Urinary bladder (tissue), 3 donors: ENCODE measurements at regions not wholly inside any gene's neighbourhood (a gene's known extent, or its start where the extent isn't known, plus 50 kb on each side); places are given as distances from the start of the nearest gene placed in this dataset.
A peak's percentile ranks its signal among the peaks of the same experiment; 100 is the strongest.

Source experiments
- DNase-seq: peaks from one replicate; pipeline ENCODE4 v3.0.0-alpha.2; 2015; ENCODE audit errors: extremely low spot score
- H3K27ac ChIP-seq: one replicate; pipeline ENCODE4 v1.5.1; 2013; ENCODE audit warnings: low read depth, mild to moderate bottlenecking, moderate library complexity
- H3K36me3 ChIP-seq: one replicate; pipeline ENCODE4 v1.6.1; 2013; ENCODE audit warnings: mild to moderate bottlenecking, moderate library complexity; ENCODE audit not compliant: insufficient read depth
- H3K4me1 ChIP-seq: one replicate; pipeline ENCODE4 v1.6.1; 2013; ENCODE audit warnings: mild to moderate bottlenecking, moderate library complexity; ENCODE audit not compliant: insufficient read depth
- H3K4me3 ChIP-seq: one replicate; pipeline ENCODE4 v1.5.1; 2013; ENCODE audit warnings: low read depth, low read length
- WGBS: extraction: QIAGEN DNeasy Blood & Tissue Kit; methylation state at CpG from one replicate; pipeline ENCODE4 v1.1.7; 2013; 5-methylcytosine and 5-hydroxymethylcytosine counted together
- donor health status: healthy with polysubstance abuse.
- donor health status: healthy.

DNA sequence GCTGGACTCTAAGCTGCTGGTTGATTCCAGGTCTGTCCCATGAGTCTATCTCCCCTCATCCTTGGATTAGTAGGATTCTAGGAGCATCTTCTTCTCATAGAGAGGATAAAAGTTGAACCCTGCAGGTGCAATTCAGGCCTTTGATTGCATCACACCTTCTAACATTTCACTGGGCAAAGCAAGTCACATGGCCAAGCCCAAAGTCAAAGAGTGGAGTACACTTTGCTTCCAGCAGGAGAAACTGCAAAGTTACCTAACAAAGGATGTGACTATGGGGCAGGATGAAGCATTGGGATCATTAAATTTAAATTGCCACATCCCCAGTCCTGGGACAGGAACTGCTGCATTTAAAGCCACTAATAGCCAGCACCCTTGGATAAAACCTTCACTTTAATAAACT is 51.0 kb upstream of the EGFLAM start:
- DNase-seq, result no peak
- H3K27ac ChIP-seq, result no peak overlapping the region
- H3K4me1 ChIP-seq, result no peaks in the 10 kb centered on the region
- H3K36me3 ChIP-seq, result no peaks in the 10 kb centered on the region
- no peak overlapping the region for H3K4me3 ChIP-seq

DNA sequence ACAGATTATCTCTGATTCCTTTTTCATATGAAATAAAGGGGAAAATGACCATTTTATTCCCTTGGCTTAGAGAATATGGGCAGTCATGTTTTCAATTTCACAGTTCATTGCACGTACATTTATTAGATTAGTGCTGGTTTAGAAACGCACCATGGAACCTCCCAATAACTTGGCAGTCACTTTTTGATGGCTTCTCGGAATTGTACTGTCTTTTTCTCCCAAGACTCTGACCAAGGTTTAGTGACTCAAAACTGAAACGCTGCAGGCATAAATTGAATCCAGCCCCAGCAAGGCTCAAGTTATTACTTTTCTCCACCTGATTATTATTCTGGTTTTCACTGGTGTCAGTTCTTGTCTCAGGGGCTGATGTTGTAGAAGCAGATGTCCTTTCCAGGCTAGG is 55.6 kb upstream of the EGFLAM start:
- WGBS, result 64% methylated on average over 4 of the region's 4 CpGs
- no peaks in the 10 kb centered on the region for H3K36me3 ChIP-seq
- H3K4me1 ChIP-seq, result no peaks in the 10 kb centered on the region
- no peak overlapping the region for H3K4me3 ChIP-seq
- no peak overlapping the region for H3K27ac ChIP-seq
- no peak for DNase-seq

DNA sequence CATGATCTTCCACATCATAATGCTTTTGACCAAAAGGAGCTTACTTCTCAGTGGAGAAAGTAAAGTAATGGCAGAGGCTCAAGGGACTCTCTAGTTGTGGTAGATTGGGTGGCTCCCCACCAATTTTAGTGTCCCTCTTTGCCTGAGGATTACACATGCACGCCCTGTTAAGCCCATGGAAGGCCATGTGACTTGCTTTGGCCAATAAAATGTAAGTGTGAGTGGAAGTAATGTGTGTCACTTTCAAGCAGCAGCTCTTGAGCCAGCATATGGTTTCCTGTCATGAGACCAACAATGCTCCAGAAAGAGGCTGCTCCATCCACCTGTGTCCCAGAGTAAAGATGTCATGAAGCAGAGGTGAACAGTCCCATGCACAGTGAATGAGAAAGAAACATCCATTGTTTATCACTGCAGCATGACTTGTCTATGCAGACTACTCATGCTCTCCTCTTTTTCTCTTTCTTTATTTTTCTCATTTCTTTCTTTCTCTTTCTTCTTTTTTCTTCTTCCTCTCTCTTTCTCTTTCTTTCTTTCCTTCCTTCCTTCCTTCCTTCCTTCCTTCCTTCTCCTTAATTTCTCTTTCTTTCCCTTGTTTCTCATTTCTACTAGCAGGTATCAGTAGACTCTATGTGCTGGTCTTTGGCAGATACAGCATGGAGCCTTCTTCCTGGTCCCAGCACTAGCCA is 57.3 kb upstream of the EGFLAM start:
- Histone ChIP-seq H3K4me3 (no peak overlapping the region), H3K36me3 (no peaks in the 10 kb centered on the region), H3K4me1 (no peaks in the 10 kb centered on the region), H3K27ac (no peak overlapping the region)
- WGBS, result 61% methylated on average over 1 of the region's 1 CpG
- no peak for DNase-seq

DNA sequence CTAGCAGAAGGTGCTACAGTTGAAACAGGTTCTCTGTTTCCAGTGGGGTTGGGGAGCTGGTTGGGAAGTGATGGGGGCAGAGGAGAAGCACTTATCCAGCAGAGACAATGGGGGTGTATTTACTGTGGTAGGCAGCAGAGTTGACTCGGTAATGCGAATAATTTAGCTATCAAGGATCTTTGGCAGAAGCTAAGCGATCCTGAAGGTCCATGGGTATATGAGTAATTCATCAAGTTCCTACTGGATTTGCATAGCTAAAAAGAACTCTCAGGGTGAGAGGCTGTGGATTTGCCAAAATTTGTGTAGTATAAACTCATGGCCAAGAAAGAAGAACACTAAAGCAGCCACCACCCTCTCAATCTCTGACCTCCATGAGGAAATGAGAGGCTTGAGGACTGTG is 61.2 kb upstream of the EGFLAM start:
- no peak for DNase-seq
- Histone ChIP-seq H3K4me3 (no peak overlapping the region), H3K27ac (no peak overlapping the region), H3K36me3 (no peaks in the 10 kb centered on the region), H3K4me1 (no peaks in the 10 kb centered on the region)
- 97% methylated on average over 3 of the region's 3 CpGs for WGBS

DNA sequence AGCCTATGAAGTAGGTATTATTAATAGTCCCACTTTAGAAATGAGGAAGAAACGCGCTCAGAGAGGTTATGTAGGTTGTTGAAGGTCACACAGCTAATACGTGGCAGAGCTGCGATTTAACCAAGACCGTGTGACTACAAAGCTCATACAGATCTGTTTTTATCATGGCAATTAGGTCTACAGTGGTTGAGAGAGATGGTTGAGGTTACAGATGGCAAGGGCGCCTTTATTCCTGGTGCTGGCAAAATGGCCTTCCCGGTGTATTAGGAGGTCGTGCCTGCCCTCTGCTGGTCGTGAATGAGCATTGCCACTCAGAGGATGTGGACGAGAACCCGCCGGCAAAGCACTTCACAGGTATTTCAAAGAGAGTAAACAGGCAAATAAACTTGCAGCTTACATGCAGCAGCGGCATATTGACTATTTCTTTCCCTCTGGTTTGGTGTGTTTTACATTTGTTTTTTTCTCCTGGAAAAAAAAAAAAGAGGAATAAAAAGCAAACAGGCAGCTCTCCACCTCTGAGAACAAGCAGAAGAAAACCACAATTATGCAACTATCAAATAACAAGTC is 65.3 kb upstream of the EGFLAM start:
- Histone ChIP-seq H3K27ac (no peak overlapping the region), H3K4me3 (no peak overlapping the region), H3K36me3 (no peaks in the 10 kb centered on the region), H3K4me1 (no peaks in the 10 kb centered on the region)
- peak; percentile 42 for DNase-seq
- 20% methylated on average over 13 of the region's 13 CpGs for WGBS

DNA sequence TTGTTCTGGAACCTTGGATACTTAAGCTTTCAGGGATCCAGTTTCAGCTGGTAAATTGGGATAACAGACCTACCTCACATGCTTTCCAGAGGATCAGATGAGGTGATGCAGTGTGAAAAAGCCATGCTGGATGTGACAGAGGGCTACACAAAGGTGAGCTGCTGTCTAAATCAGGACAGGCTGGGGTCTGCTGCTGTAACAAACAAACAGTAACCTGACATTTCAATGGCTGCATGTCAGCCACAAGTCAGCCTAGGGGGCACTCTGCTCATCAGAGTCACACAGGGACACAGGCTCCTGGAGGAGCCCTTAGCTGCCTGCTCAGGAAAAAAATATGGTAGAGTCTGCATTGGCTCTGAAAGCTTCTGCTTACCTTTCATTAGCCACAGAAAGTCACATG is 66.7 kb upstream of the EGFLAM start:
- no peaks in the 10 kb centered on the region for H3K4me1 ChIP-seq
- no peak overlapping the region for H3K4me3 ChIP-seq
- no peaks in the 10 kb centered on the region for H3K36me3 ChIP-seq
- H3K27ac ChIP-seq, result no peak overlapping the region
- no peak for DNase-seq

DNA sequence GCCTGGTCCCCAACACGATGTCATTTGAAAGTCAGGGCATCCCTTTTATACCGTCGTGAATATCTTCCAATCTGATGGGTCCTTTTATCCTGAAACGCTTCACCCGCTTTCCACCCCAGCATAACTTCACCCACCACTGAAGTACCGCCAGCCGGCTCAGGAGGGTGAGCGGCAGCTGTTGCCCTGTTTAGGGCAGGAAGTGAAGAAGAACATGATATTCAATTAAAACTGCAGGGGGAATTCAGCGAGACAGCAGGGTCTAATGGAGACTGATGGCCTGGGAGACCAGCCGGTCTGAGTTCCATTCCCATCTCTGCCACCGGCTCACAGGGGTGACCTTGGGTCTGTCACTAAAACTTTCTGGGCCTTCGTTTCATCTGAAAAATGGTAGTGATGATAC is 68.2 kb upstream of the EGFLAM start:
- H3K36me3 ChIP-seq, result no peaks in the 10 kb centered on the region
- DNase-seq, result no peak
- no peak overlapping the region for H3K27ac ChIP-seq
- H3K4me1 ChIP-seq, result no peaks in the 10 kb centered on the region
- 93% methylated on average over 12 of the region's 12 CpGs for WGBS
- H3K4me3 ChIP-seq, result no peak overlapping the region

DNA sequence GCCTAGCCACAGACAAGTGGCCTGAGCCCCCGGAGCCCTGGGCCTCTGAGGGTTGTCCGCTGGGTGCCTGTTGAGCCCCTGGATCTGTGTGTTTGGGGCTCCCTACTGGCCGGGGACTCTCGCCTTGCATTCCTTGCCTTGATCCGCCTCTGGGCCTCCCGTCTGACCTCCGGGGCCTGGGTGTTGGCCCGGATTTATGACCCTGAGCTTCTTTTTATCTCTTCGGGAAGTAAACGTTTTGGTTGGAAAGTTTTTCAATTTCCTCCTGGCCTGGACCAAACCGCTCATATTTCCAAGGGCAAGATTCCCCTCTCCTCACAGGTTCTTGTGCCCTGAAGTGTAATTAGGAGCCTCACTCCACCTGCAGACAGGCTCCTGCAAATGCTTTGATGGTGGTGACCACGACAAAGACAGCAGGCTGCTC is 69.3 kb upstream of the EGFLAM start:
- no peak for DNase-seq
- H3K36me3 ChIP-seq, result no peaks in the 10 kb centered on the region
- H3K27ac ChIP-seq, result no peak overlapping the region
- 49% methylated on average over 12 of the region's 12 CpGs for WGBS
- H3K4me1 ChIP-seq, result no peaks in the 10 kb centered on the region
- no peak overlapping the region for H3K4me3 ChIP-seq

DNA sequence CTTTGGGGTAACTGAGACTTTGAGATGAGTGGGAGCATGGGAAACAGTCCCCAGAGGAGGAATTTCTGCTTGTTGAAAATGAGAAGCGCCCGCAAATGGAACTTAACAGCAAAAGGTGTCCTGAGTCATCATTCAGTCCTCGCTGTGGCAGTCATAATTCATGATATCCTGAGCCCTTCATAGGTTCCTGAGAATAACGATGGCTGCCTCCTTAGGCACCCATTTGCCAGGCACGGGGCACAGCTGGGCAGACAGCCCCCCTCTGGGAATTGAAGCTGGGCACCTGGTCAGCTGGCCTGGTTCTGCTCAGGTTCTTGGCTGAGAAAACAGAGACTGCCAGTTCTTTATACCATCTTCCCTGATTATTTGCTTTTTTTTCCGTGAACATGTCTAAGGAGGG is 69.8 kb upstream of the EGFLAM start:
- WGBS, result 85% methylated on average over 6 of the region's 6 CpGs
- DNase-seq, result no peak

DNA sequence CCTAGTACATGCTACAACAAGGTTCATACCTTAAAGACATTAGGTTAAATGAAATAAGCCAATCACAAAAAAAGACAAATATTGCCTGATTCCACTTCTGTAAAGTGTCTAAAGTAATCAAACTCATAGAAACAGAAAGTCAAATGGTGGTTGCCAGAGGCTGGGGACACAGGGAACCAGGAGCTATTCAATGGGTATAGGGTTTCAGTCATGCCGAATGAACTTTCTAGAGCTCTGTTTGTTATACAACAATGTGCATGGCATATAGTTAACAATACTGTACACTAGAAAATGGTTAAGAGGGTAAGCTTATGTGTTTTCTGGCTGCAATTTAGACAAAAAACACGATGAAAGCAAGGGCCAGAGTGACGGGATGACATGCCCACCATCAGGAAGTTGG is 70.8 kb upstream of the EGFLAM start:
- WGBS, result 84% methylated on average over 3 of the region's 3 CpGs

More for the DNA sequence above, 69.8 kb upstream of the EGFLAM start:
- Histone ChIP-seq H3K27ac (no peak overlapping the region), H3K4me3 (no peak overlapping the region), H3K4me1 (no peaks in the 10 kb centered on the region), H3K36me3 (no peaks in the 10 kb centered on the region)

DNA sequence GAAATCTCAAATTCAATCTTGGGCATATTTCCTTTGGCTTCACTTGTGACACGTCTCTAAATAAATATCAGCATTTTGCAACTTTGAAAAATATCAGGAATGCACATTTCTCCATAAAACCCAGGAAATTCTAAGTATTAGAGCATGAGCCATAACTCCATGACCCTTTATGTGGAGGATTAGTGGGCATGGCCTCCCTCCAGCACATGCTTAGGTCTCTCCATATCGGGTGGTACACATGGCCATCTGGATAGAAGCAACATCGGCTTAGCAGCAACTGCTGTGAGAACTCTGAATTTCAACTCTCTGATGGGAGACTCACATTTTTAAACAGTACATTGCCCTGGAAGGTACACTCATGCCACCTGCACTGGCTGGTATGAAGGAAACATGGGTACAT is 73.7 kb upstream of the EGFLAM start:
- 65% methylated on average over 3 of the region's 3 CpGs for WGBS
- DNase-seq, result no peak
- Histone ChIP-seq H3K4me3 (no peak overlapping the region), H3K36me3 (no peaks in the 10 kb centered on the region), H3K4me1 (no peaks in the 10 kb centered on the region), H3K27ac (no peak overlapping the region)

More for the DNA sequence above, 70.8 kb upstream of the EGFLAM start:
- DNase-seq, result no peak
- Histone ChIP-seq H3K4me1 (no peaks in the 10 kb centered on the region), H3K36me3 (no peaks in the 10 kb centered on the region), H3K4me3 (no peak overlapping the region), H3K27ac (no peak overlapping the region)

DNA sequence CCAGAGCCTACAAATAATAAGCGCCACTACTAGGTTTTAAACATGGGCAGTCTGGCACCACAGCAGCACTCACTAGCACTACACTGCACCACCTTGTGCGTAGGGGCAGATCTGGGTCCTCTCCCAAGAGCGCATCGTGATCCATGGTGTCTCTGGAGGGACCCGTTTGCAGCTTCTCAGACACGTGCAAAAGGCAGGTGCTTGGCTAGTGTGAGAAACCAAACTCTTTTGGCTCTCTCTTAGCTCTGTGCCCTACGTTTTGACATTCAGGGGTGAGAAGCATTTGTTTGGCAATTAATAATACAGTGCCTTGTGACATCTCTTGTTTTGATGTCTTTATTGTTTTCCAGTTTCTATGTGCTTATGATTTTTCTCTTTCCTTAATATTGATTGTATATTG is 75.4 kb upstream of the EGFLAM start:
- no peaks in the 10 kb centered on the region for H3K4me1 ChIP-seq
- no peak overlapping the region for H3K4me3 ChIP-seq
- H3K27ac ChIP-seq, result no peak overlapping the region
- 91% methylated on average over 7 of the region's 7 CpGs for WGBS
- no peaks in the 10 kb centered on the region for H3K36me3 ChIP-seq
- no peak for DNase-seq

DNA sequence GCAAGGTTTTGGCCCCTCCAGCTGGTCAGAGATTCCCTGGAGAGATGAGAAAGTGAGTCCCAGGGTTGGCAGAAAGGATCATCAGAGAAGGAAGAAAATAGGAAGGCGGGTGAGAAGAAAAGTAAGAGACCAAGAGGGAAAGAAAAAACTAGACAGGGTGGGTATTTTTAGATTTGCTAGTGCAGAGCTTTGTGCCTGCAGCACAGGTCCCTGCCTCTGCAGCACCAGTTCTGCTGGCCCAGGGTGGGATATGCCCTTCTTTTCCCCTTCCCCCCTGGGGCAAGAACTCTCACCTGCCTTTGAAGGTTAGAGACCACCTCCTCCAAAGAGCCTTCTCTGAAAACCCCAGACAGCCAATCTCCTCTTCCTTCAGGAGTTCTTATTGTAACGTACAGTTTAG is 90.3 kb upstream of the EGFLAM start:
- Histone ChIP-seq H3K4me1 (no peaks in the 10 kb centered on the region), H3K4me3 (no peak overlapping the region), H3K27ac (no peak overlapping the region), H3K36me3 (no peaks in the 10 kb centered on the region)
- no peak for DNase-seq
- WGBS, result 59% methylated on average over 2 of the region's 2 CpGs

DNA sequence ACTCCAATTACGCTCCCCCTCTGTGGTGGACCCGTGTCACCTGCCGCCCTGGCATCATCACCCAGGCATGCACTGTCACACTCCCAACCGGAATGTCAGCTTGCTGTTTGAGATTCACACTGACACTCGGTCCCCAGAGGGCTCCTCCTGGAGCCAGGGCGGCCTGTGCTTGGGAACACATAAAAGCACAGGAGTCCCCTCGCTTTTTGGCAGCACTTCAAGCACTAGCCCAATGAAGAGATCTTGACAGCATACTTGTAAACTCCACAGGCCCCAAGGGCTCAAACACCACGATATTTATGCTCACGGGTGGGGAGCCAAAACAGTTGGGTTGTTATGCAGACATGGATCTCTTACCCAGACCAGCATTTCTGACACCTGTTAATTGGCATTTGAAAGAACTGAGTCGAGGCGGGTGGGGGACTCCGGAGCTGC is 90.8 kb upstream of the EGFLAM start:
- H3K4me3 ChIP-seq, result no peak overlapping the region
- no peaks in the 10 kb centered on the region for H3K36me3 ChIP-seq
- whole genome bisulfite sequencing, result 42% methylated on average over 12 of the region's 12 CpGs
- H3K4me1 ChIP-seq, result no peaks in the 10 kb centered on the region
- DNase-seq, result no peak
- no peak overlapping the region for H3K27ac ChIP-seq

DNA sequence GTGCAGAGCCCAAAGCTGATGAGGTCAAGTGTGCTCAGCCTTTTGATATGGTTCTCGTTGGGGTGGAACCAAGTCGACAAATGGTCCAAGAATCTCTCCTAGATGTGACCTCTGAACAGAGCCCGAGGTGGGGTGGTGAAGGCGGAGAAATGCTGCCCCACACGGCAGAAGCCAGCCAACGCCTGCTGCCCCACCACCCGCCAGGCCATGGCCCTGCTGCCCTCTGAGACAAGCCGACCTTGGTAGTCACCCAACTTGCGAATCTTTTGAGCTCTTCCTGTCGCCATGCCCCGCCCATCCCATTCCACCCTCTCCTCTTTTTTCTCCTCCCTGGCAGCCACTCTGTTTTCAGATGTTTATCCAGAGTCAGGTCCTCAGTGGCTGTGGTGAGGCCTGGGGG is 91.5 kb upstream of the EGFLAM start:
- 91% methylated on average over 11 of the region's 11 CpGs for WGBS
- no peak for DNase-seq
- Histone ChIP-seq H3K36me3 (no peaks in the 10 kb centered on the region), H3K27ac (no peak overlapping the region), H3K4me3 (no peak overlapping the region), H3K4me1 (no peaks in the 10 kb centered on the region)
